ENCODE measurements at regions not wholly inside any gene's neighbourhood (a gene's known extent, or its start where the extent isn't known, plus 50 kb on each side); places are given as distances from the start of the nearest gene placed in this dataset.

GRCh38 chr3:5423523-5423922 lies 236.0 kb downstream of the EDEM1 start:
- no peak for TF ChIP-seq CTCF (conservative IDR thresholded peaks at IDR 0.05; ENCODE audit: low read length)
- TF ChIP-seq EZH2phosphoT487 (IDR thresholded peaks at IDR 0.05; ENCODE audit: borderline replicate concordance), result no peak

Data from Loucy (cell line).